ENCODE measurements at regions not wholly inside any gene's neighbourhood (a gene's known extent, or its start where the extent isn't known, plus 50 kb on each side); places are given as distances from the start of the nearest gene placed in this dataset.

GRCh38 chr2:76341439-76341838, 630.7 kb upstream of the GCFC2 start:
- TF ChIP-seq CTCF (IDR thresholded peaks at IDR 0.05), result no peak
- TF ChIP-seq FOXK1 (CRISPR knock-in tag; IDR thresholded peaks at IDR 0.05), result no peak
- TF ChIP-seq ATF2 (CRISPR knock-in tag; IDR thresholded peaks at IDR 0.05; ENCODE audit: borderline replicate concordance, low read depth), result no peak
- no peak for TF ChIP-seq MAX (CRISPR knock-in tag; IDR thresholded peaks at IDR 0.05)
- TF ChIP-seq ZNF512 (CRISPR knock-in tag; IDR thresholded peaks at IDR 0.05; ENCODE audit: borderline replicate concordance), result no peak
- no peak for TF ChIP-seq FOXJ3 (CRISPR knock-in tag; IDR thresholded peaks at IDR 0.05; ENCODE audit: borderline replicate concordance)
- no peak for TF ChIP-seq ZNF281 (CRISPR knock-in tag; IDR thresholded peaks at IDR 0.05)
- TF ChIP-seq NR3C1 (CRISPR knock-in tag; conservative IDR thresholded peaks at IDR 0.05; ENCODE audit: low read depth), result no peak
- no peak for TF ChIP-seq HMGA2 (CRISPR knock-in tag; IDR thresholded peaks at IDR 0.05)
- TF ChIP-seq HMGXB4 (CRISPR knock-in tag; IDR thresholded peaks at IDR 0.05), result no peak
- TF ChIP-seq USF1 (CRISPR knock-in tag; IDR thresholded peaks at IDR 0.05), result no peak
- TF ChIP-seq CBFB (CRISPR knock-in tag; IDR thresholded peaks at IDR 0.05; ENCODE audit: low read depth), result no peak
- TF ChIP-seq TEAD4 (CRISPR knock-in tag; IDR thresholded peaks at IDR 0.05), result no peak
